ENCODE measurements at regions not wholly inside any gene's neighbourhood (a gene's known extent, or its start where the extent isn't known, plus 50 kb on each side); places are given as distances from the start of the nearest gene placed in this dataset.

- TF ChIP-seq, protein P1, sequence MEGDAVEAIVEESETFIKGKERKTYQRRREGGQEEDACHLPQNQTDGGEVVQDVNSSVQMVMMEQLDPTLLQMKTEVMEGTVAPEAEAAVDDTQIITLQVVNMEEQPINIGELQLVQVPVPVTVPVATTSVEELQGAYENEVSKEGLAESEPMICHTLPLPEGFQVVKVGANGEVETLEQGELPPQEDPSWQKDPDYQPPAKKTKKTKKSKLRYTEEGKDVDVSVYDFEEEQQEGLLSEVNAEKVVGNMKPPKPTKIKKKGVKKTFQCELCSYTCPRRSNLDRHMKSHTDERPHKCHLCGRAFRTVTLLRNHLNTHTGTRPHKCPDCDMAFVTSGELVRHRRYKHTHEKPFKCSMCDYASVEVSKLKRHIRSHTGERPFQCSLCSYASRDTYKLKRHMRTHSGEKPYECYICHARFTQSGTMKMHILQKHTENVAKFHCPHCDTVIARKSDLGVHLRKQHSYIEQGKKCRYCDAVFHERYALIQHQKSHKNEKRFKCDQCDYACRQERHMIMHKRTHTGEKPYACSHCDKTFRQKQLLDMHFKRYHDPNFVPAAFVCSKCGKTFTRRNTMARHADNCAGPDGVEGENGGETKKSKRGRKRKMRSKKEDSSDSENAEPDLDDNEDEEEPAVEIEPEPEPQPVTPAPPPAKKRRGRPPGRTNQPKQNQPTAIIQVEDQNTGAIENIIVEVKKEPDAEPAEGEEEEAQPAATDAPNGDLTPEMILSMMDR (IDR thresholded peaks at IDR 0.05; ENCODE audit: poor library complexity, severe bottlenecking) = no peak
- no peak for TF ChIP-seq POLR2AphosphoS5 (IDR thresholded peaks at IDR 0.05)
- TF ChIP-seq EZH2 (IDR thresholded peaks at IDR 0.05; ENCODE audit: borderline replicate concordance, insufficient read depth, low read length, poor library complexity, severe bottlenecking) = no peak
- TF ChIP-seq REST (IDR thresholded peaks at IDR 0.05; ENCODE audit: borderline replicate concordance) = no peak
- TF ChIP-seq RAD21 (conservative IDR thresholded peaks at IDR 0.05) = no peak
- no peak for TF ChIP-seq EP300 (conservative IDR thresholded peaks at IDR 0.05; ENCODE audit: poor library complexity, severe bottlenecking)
- no peak for TF ChIP-seq TAF1 (IDR thresholded peaks at IDR 0.05; ENCODE audit: low read depth)
- no peak for TF ChIP-seq MXI1 (conservative IDR thresholded peaks at IDR 0.05; ENCODE audit: poor library complexity, severe bottlenecking)
- no peak for TF ChIP-seq SMC3 (conservative IDR thresholded peaks at IDR 0.05; ENCODE audit: poor library complexity)
These were observed 136.1 kb downstream of the MSL3 start for GRCh38 chrX:11893933-11894710.

Data from neural cell (in vitro differentiated cells).